GM18498 (cell line): ENCODE measurements at regions not wholly inside any gene's neighbourhood (a gene's known extent, or its start where the extent isn't known, plus 50 kb on each side); places are given as distances from the start of the nearest gene placed in this dataset.
"Not testable (repeated sequence)": the region's sequence is repeated elsewhere in the genome, so short reads cannot be mapped to it uniquely, and the experiment has no call there.

ENCODE experiments used
- ATAC-seq: cut with Tn5 transposase; IDR thresholded peaks from one replicate; pipeline ENCODE4 v1.9.1; 2021; ENCODE audit warnings: mild to moderate bottlenecking, moderate library complexity; ENCODE audit not compliant: unreplicated experiment

DNA sequence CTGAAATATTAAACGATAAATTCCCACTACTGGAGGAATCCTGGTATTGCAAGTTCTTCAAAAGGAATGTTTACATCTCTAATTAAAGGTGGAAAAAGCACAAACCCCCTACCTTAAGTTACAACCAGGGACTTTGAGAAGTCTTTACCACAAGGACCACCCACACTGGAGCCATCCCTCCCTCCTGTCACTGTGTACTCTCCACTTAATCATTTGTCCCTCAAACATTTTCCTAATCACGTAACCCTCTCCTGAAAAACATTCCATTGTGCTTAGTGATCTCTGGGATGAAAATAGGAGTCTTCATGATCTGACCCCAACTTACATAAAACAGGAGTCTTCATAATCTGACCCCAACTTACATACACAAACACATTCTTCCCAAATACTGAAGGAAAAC, 85.7 kb downstream of the SUCLG1 start:
- no peak for ATAC-seq

- no peak for ATAC-seq
These were observed 96.5 kb downstream of the SUCLG1 start for GRCh38 chr2:84362541-84362940.

DNA sequence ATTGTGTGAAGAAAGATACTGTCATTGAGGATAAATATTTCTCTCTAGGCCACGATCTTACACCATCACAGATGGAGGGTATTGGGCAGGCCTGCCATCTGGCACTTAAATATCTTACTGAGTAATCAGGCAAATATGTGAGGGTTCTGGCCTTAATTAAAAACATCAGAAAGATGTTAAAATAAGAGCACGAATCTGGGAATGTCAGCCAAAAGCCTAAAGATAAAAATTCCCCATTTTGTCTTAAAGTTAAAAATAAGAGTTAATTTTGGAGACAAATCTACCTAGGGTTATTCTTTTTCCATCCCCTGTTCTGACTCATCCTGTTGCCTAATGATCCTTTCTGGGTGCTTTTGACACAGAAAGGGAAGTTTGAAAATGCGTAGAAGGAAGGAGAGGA, 121.0 kb downstream of the SUCLG1 start:
- ATAC-seq, result no peak

DNA sequence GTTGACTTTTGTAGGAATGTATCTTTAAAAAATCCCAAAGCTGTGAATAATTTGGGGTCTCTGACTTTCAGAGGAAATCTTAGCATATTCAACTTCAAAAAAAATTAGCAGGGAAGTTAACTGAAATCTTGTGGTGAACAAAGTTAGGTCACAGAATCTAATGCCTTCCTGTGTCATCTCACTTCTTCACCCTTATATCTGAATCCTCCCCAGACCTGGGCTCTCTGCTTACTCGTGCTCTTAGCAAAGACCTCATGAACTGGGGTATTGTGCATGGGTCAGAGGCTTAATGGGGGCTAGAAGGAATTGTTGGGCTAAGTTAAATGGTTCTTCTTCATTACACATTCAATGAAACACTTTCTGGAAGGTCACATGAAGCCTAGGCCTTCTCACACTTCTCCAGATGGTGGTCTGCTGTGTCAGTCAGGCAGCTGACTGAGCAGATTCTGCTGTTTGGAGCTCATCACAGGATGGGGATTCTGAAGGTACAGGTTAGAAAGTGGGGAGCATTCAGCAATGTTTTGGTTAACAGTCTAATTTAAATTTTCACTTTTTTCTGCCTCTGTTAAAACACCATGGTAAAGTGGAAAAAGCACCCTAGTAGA, 131.3 kb downstream of the SUCLG1 start:
- no peak for ATAC-seq

DNA sequence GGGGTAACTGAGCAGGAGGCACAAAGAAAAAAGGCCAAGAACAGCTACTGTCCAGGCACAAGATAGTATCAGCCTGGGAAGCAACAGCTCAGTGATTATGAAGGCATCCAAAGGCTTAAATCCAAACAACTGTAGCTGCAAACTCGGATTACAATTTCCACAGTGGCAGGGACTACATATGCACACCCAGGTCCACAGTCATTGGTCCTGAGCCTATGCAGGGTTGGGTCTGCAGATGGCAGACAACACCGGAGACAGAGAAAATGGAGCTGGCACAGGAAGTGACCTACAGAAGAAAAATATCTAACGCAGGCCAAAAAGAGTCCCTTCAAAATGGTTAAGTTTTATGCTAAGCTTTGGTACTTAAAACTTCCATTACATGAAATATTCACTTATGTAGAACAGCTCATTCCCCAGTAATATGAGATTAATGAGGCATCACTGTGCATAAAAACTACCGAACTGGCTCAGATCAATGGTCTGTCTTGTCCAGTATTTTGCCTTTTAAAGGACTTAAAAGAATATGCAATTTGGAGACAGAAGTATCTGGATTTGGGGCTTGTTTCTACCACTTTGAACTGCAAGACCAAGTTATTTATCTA, 132.1 kb downstream of the SUCLG1 start:
- ATAC-seq, result no peak

DNA sequence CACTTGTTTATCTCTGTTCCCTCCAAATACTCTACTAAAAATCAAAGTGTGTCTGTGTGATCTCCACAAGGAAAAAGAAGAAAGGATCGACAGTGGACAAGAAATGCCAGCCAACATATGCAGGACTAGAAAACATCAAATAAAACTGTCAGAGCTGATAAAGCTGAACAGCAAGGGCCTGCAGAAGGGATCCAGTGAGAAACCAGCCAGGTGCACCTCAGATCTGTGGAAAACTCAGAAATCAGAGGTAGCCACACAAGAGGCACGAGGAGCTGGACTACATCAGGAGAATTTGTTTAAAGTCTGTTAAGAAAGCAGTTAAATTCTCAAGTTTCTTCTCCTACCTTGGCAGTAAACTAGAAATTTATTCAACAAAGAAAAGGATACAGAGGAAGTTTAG, 135.2 kb downstream of the SUCLG1 start:
- no peak for ATAC-seq

GRCh38 chr2:84320940-84321339, 138.1 kb downstream of the SUCLG1 start:
- no peak for ATAC-seq

- ATAC-seq, result no peak
These were observed 139.5 kb downstream of the SUCLG1 start for GRCh38 chr2:84319581-84319980.

DNA sequence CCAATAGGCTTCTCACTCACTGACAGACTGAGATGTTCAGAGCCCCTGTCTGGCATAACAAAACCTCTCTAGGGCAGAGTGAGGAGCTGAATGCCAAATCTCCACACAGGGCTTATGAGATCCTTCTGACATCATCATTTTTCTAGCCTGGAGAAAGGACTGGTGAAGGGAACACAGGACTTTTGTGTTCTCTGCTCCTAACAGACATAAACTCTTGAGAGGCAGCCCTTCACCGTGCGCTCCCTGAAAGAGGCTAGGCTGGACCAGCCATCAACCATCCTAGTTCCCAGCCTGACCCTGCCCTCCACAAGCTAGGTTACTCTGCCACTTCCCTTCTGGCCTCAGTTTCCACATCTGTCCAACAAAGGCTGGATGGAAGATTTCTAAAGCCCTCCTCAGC, 141.9 kb downstream of the SUCLG1 start:
- ATAC-seq, result no peak

- peak; percentile 97 for ATAC-seq
These were observed 144.2 kb downstream of the SUCLG1 start for GRCh38 chr2:84314901-84315330.

DNA sequence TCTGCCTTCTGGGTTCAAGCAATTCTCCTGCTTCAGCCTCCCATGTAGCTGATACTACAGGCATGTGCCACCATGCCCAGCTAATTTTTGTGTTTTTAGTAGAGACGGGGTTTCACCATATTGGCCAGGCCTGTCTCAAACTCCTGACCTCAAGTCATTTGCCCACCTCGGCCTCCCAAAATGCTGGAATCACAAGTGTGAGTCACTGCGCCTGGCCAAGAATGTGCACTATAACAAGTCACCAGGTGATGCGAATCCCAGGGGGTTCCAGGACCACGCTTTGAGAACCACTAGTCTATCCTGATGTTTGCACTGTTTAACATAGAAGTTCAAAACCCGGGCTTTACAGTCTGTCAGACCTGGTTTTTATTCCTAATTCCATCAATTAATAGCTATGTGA, 144.8 kb downstream of the SUCLG1 start:
- no peak for ATAC-seq

DNA sequence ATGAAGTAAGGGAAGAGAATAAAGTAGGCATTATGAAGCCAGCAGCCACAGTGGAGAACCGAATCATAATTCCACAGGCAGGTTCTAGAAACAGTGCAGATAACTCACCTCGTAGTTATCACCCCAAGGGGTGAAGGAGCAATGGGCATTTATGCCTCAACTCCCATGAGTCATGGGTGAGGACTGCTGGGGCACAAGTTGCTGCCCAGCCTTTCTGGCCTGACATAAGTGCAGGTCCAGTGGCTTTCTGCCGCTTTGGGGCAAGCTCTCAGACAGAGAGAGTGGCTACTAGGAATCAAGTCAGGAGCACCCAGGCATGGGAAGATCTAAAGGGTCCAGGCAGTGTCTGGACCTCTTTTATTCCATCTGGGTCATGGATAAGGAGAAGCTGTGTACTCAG, 149.8 kb downstream of the SUCLG1 start:
- ATAC-seq, result no peak

GRCh38 chr2:84306361-84306760, 152.7 kb downstream of the SUCLG1 start:
- no peak for ATAC-seq

DNA sequence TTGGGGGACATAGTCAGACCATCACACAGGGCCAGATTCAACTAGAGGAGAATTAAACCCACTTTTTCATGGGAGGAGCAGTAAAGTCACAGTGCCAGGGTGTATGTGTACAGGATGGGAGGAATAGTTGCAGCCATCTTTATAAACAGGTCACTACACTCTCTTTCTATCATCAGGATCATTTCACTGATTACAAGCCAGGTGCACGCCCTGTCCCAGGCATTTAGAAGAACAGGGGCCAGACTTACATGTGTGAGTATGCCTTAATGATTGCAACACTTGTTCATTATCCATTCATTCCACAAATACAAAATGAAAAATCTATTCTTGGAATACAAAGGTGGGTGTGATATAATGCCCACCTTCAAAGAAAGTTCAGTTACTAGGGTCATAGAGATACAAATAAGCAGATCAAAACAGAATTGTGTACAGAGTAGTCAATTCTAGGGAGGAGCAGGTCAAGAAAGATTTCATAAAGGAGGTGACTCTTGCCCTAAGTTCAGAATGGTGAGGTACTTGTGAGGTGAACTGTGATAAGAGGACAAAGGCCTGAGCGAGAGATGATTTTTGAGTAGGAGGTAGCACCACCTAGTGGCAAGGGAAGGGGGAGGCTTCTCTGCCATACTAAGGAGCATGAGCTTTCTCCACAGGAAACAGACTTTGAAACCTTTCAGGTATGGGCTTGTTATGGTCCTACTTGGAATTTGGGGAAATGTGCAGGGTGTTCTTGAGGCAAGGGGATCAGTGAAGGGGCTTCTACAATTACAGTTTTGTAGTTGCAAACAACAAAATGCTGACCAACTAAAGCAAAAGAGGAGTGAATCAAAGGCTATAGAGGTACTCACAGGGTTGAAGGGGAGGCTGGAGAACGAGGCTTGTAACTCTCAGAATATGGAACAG, 156.3 kb downstream of the SUCLG1 start:
- peak; percentile 99 for ATAC-seq

- ATAC-seq, result no peak
These were observed 157.4 kb downstream of the SUCLG1 start for GRCh38 chr2:84301717-84302116.

- ATAC-seq, result no peak
These were observed 158.4 kb downstream of the SUCLG1 start for GRCh38 chr2:84300696-84301029.

GRCh38 chr2:84300001-84300695, 158.9 kb downstream of the SUCLG1 start:
- ATAC-seq, result not testable (repeated sequence)

GRCh38 chr2:84299211-84299775, 159.8 kb downstream of the SUCLG1 start:
- ATAC-seq, result no peak

DNA sequence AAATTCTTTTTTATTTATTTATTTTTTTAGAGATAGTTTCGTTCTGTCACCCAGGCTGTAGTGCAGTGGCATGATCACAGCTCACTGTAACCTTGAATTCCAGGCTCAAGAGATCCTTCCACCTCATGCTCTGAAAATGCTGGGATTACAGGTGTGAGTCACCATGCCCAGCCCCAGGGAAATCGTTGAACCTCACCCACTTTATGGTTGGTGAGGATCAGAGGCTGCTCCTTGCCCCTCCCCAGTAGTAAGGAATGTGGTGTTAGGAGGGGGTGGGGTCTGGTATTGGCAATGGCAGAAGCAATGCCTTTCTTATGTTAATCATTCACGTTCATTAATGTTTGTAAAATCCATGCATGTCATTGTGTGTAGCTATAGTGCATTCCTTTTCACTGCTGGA, 161.9 kb downstream of the SUCLG1 start:
- no peak for ATAC-seq

GRCh38 chr2:84293791-84294380, 165.2 kb downstream of the SUCLG1 start:
- no peak for ATAC-seq

GRCh38 chr2:84292545-84292944, 166.5 kb downstream of the SUCLG1 start:
- no peak for ATAC-seq
